Naive thymus-derived CD4-positive, alpha-beta T cell (primary cell): ENCODE measurements at regions not wholly inside any gene's neighbourhood (a gene's known extent, or its start where the extent isn't known, plus 50 kb on each side); places are given as distances from the start of the nearest gene placed in this dataset.

Source experiments
- ATAC-seq: fragments of 150-1000 bp; cut with Tn5 transposase; 2 replicates; pipeline ENCODE4 v1.10.0; 2021; ENCODE audit warnings: mild to moderate bottlenecking, moderate library complexity
- CTCF ChIA-PET: fragments of 350-600 bp; sonication (Branson Sonifier 250); formaldehyde crosslinking; loops from one replicate; lab custom pipeline; 2021; ENCODE audit warnings: antibody characterized with exemption; lab: Charles Lee
- POLR2A ChIA-PET: fragments of 350-600 bp; sonication (Branson Sonifier 250); formaldehyde crosslinking; loops from one replicate; lab custom pipeline; 2021; ENCODE audit warnings: antibody characterized with exemption, inconsistent platforms; lab: Charles Lee
- DNase-seq, 9 donors: peaks; one replicate each; pipeline versions ENCODE4 v3.0.0 to v3.0.0-alpha.2; 2020 to 2022; ENCODE audit warnings: mixed read lengths in 1 of 9
- H3K27ac ChIP-seq: one replicate; pipeline ENCODE4 v1.7.0; 2013; ENCODE audit warnings: mild to moderate bottlenecking, low read depth, low read length, moderate library complexity
- H3K27me3 ChIP-seq, 2 donors: one replicate each; pipeline ENCODE4 v1.7.0; 2013; ENCODE audit warnings: low read length in 2 of 2, mild to moderate bottlenecking in 2 of 2, moderate library complexity in 2 of 2; ENCODE audit not compliant: control insufficient read depth in 2 of 2, insufficient read depth in 2 of 2
- H3K36me3 ChIP-seq, 3 experiments: 1 replicate in 2 of 3; 2 replicates in 1 of 3; pipeline ENCODE4 v1.7.0; 2013; ENCODE audit warnings: low read length in 3 of 3, mild to moderate bottlenecking in 3 of 3, moderate library complexity in 1 of 3; ENCODE audit not compliant: insufficient read depth in 3 of 3, control insufficient read depth in 2 of 3
- H3K4me1 ChIP-seq, 2 donors: one replicate each; pipeline ENCODE4 v1.7.0; 2013; ENCODE audit warnings: low read length in 2 of 2, mild to moderate bottlenecking in 2 of 2, moderate library complexity in 1 of 2; ENCODE audit not compliant: control insufficient read depth in 2 of 2, insufficient read depth in 2 of 2
- H3K4me3 ChIP-seq: 2 replicates; pipeline ENCODE4 v1.7.0; 2013; ENCODE audit warnings: mild to moderate bottlenecking, low read length
- H3K9me3 ChIP-seq, 3 experiments: 1 replicate in 2 of 3; 2 replicates in 1 of 3; pipeline ENCODE4 v1.7.0; 2013; ENCODE audit warnings: low read length in 3 of 3; ENCODE audit not compliant: control insufficient read depth in 2 of 3
- H3K27ac Mint-ChIP-seq, 9 donors: one replicate each; pipeline ENCODE4 v1.8.0; 2020 to 2022; ENCODE audit warnings: mixed read lengths in 9 of 9, mild to moderate bottlenecking in 8 of 9, moderate library complexity in 5 of 9, inconsistent platforms in 2 of 9
- H3K27me3 Mint-ChIP-seq, 5 donors: one replicate each; pipeline ENCODE4 v1.8.0; 2021 to 2022; ENCODE audit warnings: mixed read lengths in 5 of 5, mild to moderate bottlenecking in 1 of 5
- H3K36me3 Mint-ChIP-seq, 5 donors: one replicate each; pipeline ENCODE4 v1.8.0; 2020 to 2022; ENCODE audit warnings: mixed read lengths in 5 of 5, mild to moderate bottlenecking in 3 of 5, inconsistent platforms in 1 of 5
- H3K4me1 Mint-ChIP-seq, 7 donors: one replicate each; pipeline ENCODE4 v1.8.0; 2020 to 2022; ENCODE audit warnings: mixed read lengths in 7 of 7, mild to moderate bottlenecking in 3 of 7, inconsistent platforms in 1 of 7
- H3K4me3 Mint-ChIP-seq, 10 donors: one replicate each; pipeline ENCODE4 v1.8.0; 2020 to 2022; ENCODE audit warnings: mild to moderate bottlenecking in 10 of 10, mixed read lengths in 10 of 10, moderate library complexity in 6 of 10, inconsistent platforms in 2 of 10
- H3K9me3 Mint-ChIP-seq, 11 donors: one replicate each; pipeline ENCODE4 v1.8.0; 2020 to 2022; ENCODE audit warnings: mixed read lengths in 11 of 11, mild to moderate bottlenecking in 4 of 11, inconsistent platforms in 1 of 11, moderate library complexity in 1 of 11
- intact Hi-C, 2 donors: fragments of 100-400 bp; cut with micrococcal nuclease; formaldehyde crosslinking; loops; one replicate each; pipeline ENCODE4 v1.15.1; 2023

DNA sequence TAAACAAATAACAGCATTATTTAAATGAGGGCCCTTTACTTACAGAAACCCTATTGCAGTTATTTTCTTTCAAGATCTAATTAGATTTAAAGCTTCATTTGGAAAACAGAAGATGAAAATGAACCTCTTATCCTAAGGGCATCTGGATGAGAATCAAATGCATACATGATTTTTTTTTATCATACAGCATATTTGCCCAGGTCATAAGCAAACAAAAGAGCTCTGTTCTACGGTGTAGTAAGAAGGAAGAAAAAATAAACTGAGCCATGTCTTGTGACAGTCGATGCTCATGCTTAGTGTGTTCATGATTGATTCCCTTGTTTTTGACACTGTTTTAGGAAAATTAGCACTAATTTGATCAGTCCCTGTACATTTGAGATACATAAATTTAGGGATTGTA lies 202.6 kb upstream of the RNF32 start:
- Mint-ChIP-seq H3K4me1 (peaks cover 0 to 2% (median 0%) of the 10 kb centered on the region in 7 donors), H3K9me3 (peaks cover 0 to 7% (median 0%) of the 10 kb centered on the region in 11 donors), H3K4me3 (no peak overlapping the region), H3K36me3 (no peaks in the 10 kb centered on the region), H3K27me3 (peaks cover 0 to 49% (median 20%) of the 10 kb centered on the region in 5 donors), H3K27ac (no peak overlapping the region)
- no peak overlapping the region for H3K4me3 ChIP-seq
- no peaks in the 10 kb centered on the region for H3K4me1 ChIP-seq
- DNase-seq (no peak), ATAC-seq (no peak)
- H3K27ac ChIP-seq, result no peak overlapping the region
- ChIA-PET POLR2A (no interaction called here), CTCF (no interaction called here)
- intact Hi-C loops, result no loop called here
- no peaks in the 10 kb centered on the region for H3K27me3 ChIP-seq
- H3K36me3 ChIP-seq, result no peaks in the 10 kb centered on the region
- no peaks in the 10 kb centered on the region for H3K9me3 ChIP-seq

DNA sequence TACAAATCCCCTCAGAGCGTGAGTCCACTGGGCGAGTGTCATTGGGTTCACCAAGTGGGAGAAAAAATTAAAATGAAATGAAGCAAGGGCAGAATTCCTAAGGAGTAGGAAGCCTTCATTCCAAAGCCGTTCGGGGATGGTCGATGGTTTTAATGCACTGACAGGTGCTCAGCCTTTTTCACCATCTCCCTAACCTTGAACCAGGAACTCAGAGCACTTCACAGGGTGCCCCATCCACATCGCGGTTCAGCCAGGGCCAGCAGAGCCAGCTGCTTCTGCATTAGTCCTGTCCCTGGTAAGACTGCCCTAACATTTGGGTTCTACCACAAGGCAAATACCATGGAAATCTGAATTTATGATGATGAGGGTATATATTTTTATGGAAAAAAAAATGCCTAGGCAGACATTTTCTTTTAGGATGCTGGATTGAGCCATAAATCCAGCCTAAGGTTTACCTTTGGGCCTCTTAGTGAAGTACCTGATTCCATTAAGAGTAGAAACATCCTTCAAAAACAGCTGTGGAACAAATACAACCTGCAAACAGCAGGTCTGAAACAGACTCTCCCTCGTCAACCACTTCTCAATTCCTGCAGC lies 203.5 kb upstream of the RNF32 start:
- Mint-ChIP-seq H3K27me3 (peaks cover 0 to 47% (median 20%) of the 10 kb centered on the region in 5 donors), H3K27ac (no peak overlapping the region), H3K4me3 (no peak overlapping the region), H3K9me3 (peaks cover 0 to 7% (median 0%) of the 10 kb centered on the region in 11 donors), H3K36me3 (no peaks in the 10 kb centered on the region), H3K4me1 (peaks cover 0 to 2% (median 0%) of the 10 kb centered on the region in 7 donors)
- ChIA-PET POLR2A (no interaction called here), CTCF (no interaction called here)
- H3K36me3 ChIP-seq, result no peaks in the 10 kb centered on the region
- no peaks in the 10 kb centered on the region for H3K9me3 ChIP-seq
- no peaks in the 10 kb centered on the region for H3K27me3 ChIP-seq
- intact Hi-C loops, result no loop called here
- ATAC-seq (no peak), DNase-seq (no peak)
- H3K4me3 ChIP-seq, result no peak overlapping the region
- H3K27ac ChIP-seq, result no peak overlapping the region
- H3K4me1 ChIP-seq, result no peaks in the 10 kb centered on the region

DNA sequence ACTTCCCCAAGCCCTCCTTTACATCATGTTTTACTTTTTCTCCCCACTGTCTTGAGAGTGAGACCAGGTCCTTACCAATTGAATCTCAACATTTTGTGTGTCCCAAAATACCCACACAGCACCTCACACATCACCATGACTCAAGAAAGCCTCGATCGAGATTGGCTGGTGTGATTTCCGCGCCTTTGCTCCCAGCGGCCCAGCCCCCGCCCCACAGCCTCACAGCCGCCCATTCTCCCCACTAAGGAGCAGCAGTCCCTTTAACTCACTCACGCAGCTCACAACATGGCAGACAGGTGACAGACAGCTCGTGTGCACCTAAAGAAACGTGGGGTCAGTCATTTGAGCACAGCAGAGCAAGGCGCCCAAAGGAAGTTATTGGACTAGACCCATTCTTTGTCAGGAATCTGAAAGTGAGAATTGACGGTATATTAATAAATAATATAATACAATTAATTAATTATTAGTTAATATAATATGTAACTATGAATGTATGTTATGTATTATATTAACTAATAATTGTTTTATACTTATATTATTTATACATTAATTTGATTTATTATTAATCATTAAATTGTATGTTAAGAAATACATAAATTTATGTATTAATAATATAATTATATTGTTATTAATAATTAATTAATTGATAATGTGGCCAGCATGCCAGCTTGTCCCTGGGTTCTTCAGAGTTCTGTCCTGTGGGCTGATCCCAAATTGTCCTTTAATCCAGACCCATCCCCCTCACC lies 204.9 kb upstream of the RNF32 start:
- ATAC-seq (no peak), DNase-seq (no peak)
- peaks cover 0 to 2% (median 0%) of the 10 kb centered on the region in 7 donors for H3K4me1 Mint-ChIP-seq
- intact Hi-C loops, result no loop called here
- ChIA-PET CTCF (no interaction called here), POLR2A (no interaction called here)
- H3K27me3 ChIP-seq, result no peaks in the 10 kb centered on the region
- H3K27me3 Mint-ChIP-seq, result peaks cover 0 to 41% (median 26%) of the 10 kb centered on the region in 5 donors
- H3K27ac Mint-ChIP-seq, result no peak overlapping the region
- H3K36me3 Mint-ChIP-seq, result no peaks in the 10 kb centered on the region
- no peak overlapping the region for H3K4me3 Mint-ChIP-seq
- H3K36me3 ChIP-seq, result no peaks in the 10 kb centered on the region
- no peak overlapping the region for H3K4me3 ChIP-seq
- no peaks in the 10 kb centered on the region for H3K4me1 ChIP-seq
- peaks cover 0 to 7% (median 0%) of the 10 kb centered on the region in 11 donors for H3K9me3 Mint-ChIP-seq
- H3K9me3 ChIP-seq, result no peaks in the 10 kb centered on the region
- H3K27ac ChIP-seq, result no peak overlapping the region

DNA sequence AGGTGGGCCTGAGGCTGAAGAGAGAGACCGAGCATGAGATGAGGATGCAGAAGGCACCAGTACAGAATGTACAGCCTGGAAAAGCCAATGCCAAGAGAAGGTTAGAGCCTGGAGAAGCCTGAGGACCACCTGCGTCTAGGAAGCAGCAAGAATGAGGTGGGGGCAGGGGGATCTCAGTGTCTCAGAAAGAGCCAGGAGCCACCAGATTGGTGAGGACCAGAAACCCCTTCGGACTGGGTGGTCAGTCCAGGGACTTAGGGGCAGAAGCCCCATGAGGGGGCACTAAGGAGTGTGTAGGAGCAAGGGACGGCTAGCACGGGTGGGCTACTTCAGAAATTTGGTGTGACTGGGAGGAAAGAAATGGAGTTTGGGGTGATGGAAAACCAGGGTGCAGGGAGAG lies 205.9 kb upstream of the RNF32 start:
- Histone ChIP-seq H3K27ac (no peak overlapping the region), H3K4me1 (no peaks in the 10 kb centered on the region), H3K36me3 (no peaks in the 10 kb centered on the region), H3K27me3 (no peaks in the 10 kb centered on the region), H3K4me3 (no peak overlapping the region), H3K9me3 (no peaks in the 10 kb centered on the region)
- POLR2A ChIA-PET, result no interaction called here
- H3K4me1 Mint-ChIP-seq, result peaks cover 0 to 2% (median 0%) of the 10 kb centered on the region in 7 donors
- CTCF ChIA-PET, result no interaction called here
- no peak for DNase-seq
- H3K27ac Mint-ChIP-seq, result no peak overlapping the region
- intact Hi-C loops, result no loop called here
- H3K36me3 Mint-ChIP-seq, result no peaks in the 10 kb centered on the region
- H3K4me3 Mint-ChIP-seq, result no peak overlapping the region
- H3K27me3 Mint-ChIP-seq, result peaks cover 0 to 37% (median 24%) of the 10 kb centered on the region in 5 donors
- H3K9me3 Mint-ChIP-seq, result peaks cover 0 to 7% (median 0%) of the 10 kb centered on the region in 11 donors
- ATAC-seq, result no peak

DNA sequence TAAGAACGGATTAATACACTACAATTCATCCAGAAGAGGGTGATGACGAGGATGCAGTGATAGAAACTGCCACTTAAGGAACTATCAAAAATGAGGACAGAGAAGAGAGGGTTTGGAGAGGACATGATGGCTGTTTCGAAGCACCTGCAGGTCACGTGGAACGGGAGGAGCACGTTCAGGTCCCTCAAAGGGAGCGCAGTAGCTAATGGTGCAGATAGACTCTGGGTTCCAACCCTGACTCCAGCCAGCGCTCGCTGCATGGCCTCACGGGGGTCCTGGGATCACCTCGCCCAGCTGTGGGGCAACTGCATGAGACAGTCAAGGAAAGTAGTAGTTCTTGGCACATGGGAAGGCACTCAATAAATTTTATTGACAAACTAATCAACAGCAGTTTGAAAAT lies 208.6 kb upstream of the RNF32 start:
- Mint-ChIP-seq H3K36me3 (no peaks in the 10 kb centered on the region), H3K4me3 (no peak overlapping the region), H3K27me3 (peaks cover 0 to 40% (median 24%) of the 10 kb centered on the region in 5 donors), H3K27ac (no peak overlapping the region), H3K9me3 (peaks cover 0 to 7% (median 0%) of the 10 kb centered on the region in 11 donors), H3K4me1 (peaks cover 0 to 2% (median 0%) of the 10 kb centered on the region in 7 donors)
- CTCF ChIA-PET, result no interaction called here
- Histone ChIP-seq H3K4me3 (no peak overlapping the region), H3K4me1 (no peaks in the 10 kb centered on the region), H3K36me3 (no peaks in the 10 kb centered on the region), H3K27me3 (no peaks in the 10 kb centered on the region), H3K27ac (no peak overlapping the region), H3K9me3 (no peaks in the 10 kb centered on the region)
- DNase-seq (no peak), ATAC-seq (no peak)
- POLR2A ChIA-PET, result no interaction called here
- intact Hi-C loops, result no loop called here

DNA sequence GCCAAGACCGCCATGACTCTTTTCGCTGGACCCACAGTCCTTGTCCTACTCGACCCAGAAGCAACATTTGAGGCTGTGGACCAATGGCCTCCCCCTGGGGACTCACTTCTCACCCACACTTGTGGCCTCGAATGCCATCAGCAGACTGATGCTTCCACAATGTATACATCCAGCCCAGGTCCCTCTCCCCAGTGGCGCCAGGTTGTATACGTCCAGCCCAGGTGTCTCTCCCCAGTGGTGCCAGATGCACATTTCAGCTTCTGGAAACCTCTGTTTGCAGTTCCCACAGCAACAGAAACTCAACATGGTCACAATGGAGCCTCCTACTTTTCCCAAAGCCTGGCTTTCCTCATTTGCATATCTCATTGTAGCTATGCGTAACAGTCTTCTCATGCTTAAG lies 210.5 kb upstream of the RNF32 start:
- DNase-seq, result no peak
- Mint-ChIP-seq H3K27ac (no peak overlapping the region), H3K36me3 (no peaks in the 10 kb centered on the region), H3K4me1 (peaks cover 0 to 1% (median 0%) of the 10 kb centered on the region in 7 donors), H3K9me3 (peaks cover 0 to 7% (median 0%) of the 10 kb centered on the region in 11 donors), H3K4me3 (no peak overlapping the region), H3K27me3 (peaks cover 3 to 41% (median 28%) of the 10 kb centered on the region in 5 donors)
- Histone ChIP-seq H3K36me3 (no peaks in the 10 kb centered on the region), H3K27me3 (no peaks in the 10 kb centered on the region), H3K4me3 (no peak overlapping the region), H3K4me1 (no peaks in the 10 kb centered on the region), H3K9me3 (no peaks in the 10 kb centered on the region), H3K27ac (no peak overlapping the region)
- ATAC-seq, result no peak
- intact Hi-C loops, result no loop called here
- ChIA-PET POLR2A (no interaction called here), CTCF (no interaction called here)
